GM21529 (cell line): ENCODE measurements at regions not wholly inside any gene's neighbourhood (a gene's known extent, or its start where the extent isn't known, plus 50 kb on each side); places are given as distances from the start of the nearest gene placed in this dataset.
"Not testable (repeated sequence)": the region's sequence is repeated elsewhere in the genome, so short reads cannot be mapped to it uniquely, and the experiment has no call there.

Experiments used
- ATAC-seq: cut with Tn5 transposase; IDR thresholded peaks from one replicate; pipeline ENCODE4 v1.9.1; 2021; ENCODE audit not compliant: unreplicated experiment

GRCh38 chr3:143175940-143176894 lies 56.6 kb downstream of the CHST2 start:
- not testable (repeated sequence) for ATAC-seq

GRCh38 chr3:143177965-143178364 lies 58.4 kb downstream of the CHST2 start:
- ATAC-seq: peak; percentile 79

- ATAC-seq: not testable (repeated sequence)
Measured at GRCh38 chr3:143178775-143179548, 59.4 kb downstream of the CHST2 start.

GRCh38 chr3:143179603-143180002 lies 60.0 kb downstream of the CHST2 start:
- ATAC-seq: no peak

GRCh38 chr3:143180860-143181259 lies 61.3 kb downstream of the CHST2 start:
- ATAC-seq: not testable (repeated sequence)

- ATAC-seq: not testable (repeated sequence)
Measured at GRCh38 chr3:143181977-143182376, 62.4 kb downstream of the CHST2 start.

- ATAC-seq: no peak
Measured at GRCh38 chr3:143182866-143183664, 63.5 kb downstream of the CHST2 start.

- ATAC-seq: no peak
Measured at GRCh38 chr3:143183665-143183964, 64.0 kb downstream of the CHST2 start.

GRCh38 chr3:143184099-143184498 lies 64.5 kb downstream of the CHST2 start:
- ATAC-seq: no peak

GRCh38 chr3:143185401-143185800 lies 65.8 kb downstream of the CHST2 start:
- no peak for ATAC-seq

GRCh38 chr3:143187111-143187510 lies 67.5 kb downstream of the CHST2 start:
- no peak for ATAC-seq

- ATAC-seq: no peak
Measured at GRCh38 chr3:143188881-143189280, 69.3 kb downstream of the CHST2 start.

GRCh38 chr3:143190101-143190500 lies 70.5 kb downstream of the CHST2 start:
- ATAC-seq: no peak

GRCh38 chr3:143192193-143192592 lies 72.6 kb downstream of the CHST2 start:
- ATAC-seq: no peak

- ATAC-seq: no peak
Measured at GRCh38 chr3:143200001-143200924, 80.7 kb downstream of the CHST2 start.

GRCh38 chr3:143201045-143201444 lies 81.5 kb downstream of the CHST2 start:
- no peak for ATAC-seq

- ATAC-seq: no peak
Measured at GRCh38 chr3:143201870-143202752, 82.5 kb downstream of the CHST2 start.

GRCh38 chr3:143203142-143203541 lies 83.6 kb downstream of the CHST2 start:
- ATAC-seq: no peak

GRCh38 chr3:143203848-143204247 lies 84.3 kb downstream of the CHST2 start:
- no peak for ATAC-seq
